IPS DF 6.9 (cell line): ENCODE measurements at regions not wholly inside any gene's neighbourhood (a gene's known extent, or its start where the extent isn't known, plus 50 kb on each side); places are given as distances from the start of the nearest gene placed in this dataset.
A peak's percentile ranks its signal among the peaks of the same experiment; 100 is the strongest.

Source experiments
- DNase-seq: peaks from one replicate; pipeline ENCODE4 v3.0.0-alpha.2; 2013; ENCODE audit warnings: low read depth, low spot score
- H3K27ac ChIP-seq: one replicate; pipeline ENCODE4 v1.5.1; 2013; ENCODE audit warnings: low read length, control low read depth
- H3K27me3 ChIP-seq: 2 replicates; pipeline ENCODE4 v1.6.1; 2013; ENCODE audit warnings: mild to moderate bottlenecking, low read length; ENCODE audit not compliant: control insufficient read depth, insufficient read depth
- H3K36me3 ChIP-seq: 2 replicates; pipeline ENCODE4 v1.6.1; 2013; ENCODE audit warnings: low read length; ENCODE audit not compliant: control insufficient read depth, insufficient read depth
- H3K4me1 ChIP-seq: 2 replicates; pipeline ENCODE4 v1.6.1; 2013; ENCODE audit warnings: low read length; ENCODE audit not compliant: control insufficient read depth, insufficient read depth
- H3K4me3 ChIP-seq: 2 replicates; pipeline ENCODE4 v1.5.1; 2013; ENCODE audit warnings: mild to moderate bottlenecking, low read length
- H3K9me3 ChIP-seq: 2 replicates; pipeline ENCODE4 v1.6.1; 2013; ENCODE audit warnings: low read length, inconsistent platforms; ENCODE audit not compliant: control insufficient read depth, insufficient read depth
- WGBS: extraction: QIAGEN DNeasy Blood & Tissue Kit; methylation state at CpG from one replicate; pipeline ENCODE4 v1.1.7; 2013; ENCODE audit warnings: mixed read lengths, missing lambda C conversion rate; ENCODE audit not compliant: insufficient read length, insufficient coverage; 5-methylcytosine and 5-hydroxymethylcytosine counted together

- Histone ChIP-seq H3K4me1 (no peaks in the 10 kb centered on the region), H3K36me3 (no peaks in the 10 kb centered on the region), H3K27me3 (no peaks in the 10 kb centered on the region), H3K27ac (no peak overlapping the region), H3K4me3 (no peak overlapping the region), H3K9me3 (no peaks in the 10 kb centered on the region)
- DNase-seq = no peak
- no CpG with 5 or more reads among the region's 3 CpGs for WGBS
Observed at GRCh38 chr12:25725470-25725869, 172.4 kb upstream of the LMNTD1 start.

GRCh38 chr12:25725931-25726330, 172.8 kb upstream of the LMNTD1 start:
- Histone ChIP-seq H3K4me1 (no peaks in the 10 kb centered on the region), H3K9me3 (no peaks in the 10 kb centered on the region), H3K4me3 (no peak overlapping the region), H3K27ac (no peak overlapping the region), H3K36me3 (no peaks in the 10 kb centered on the region), H3K27me3 (no peaks in the 10 kb centered on the region)
- WGBS = no CpG with 5 or more reads among the region's 1 CpG
- no peak for DNase-seq

- DNase-seq = no peak
- H3K36me3 ChIP-seq = no peaks in the 10 kb centered on the region
- no peaks in the 10 kb centered on the region for H3K27me3 ChIP-seq
- no peak overlapping the region for H3K4me3 ChIP-seq
- H3K4me1 ChIP-seq = no peaks in the 10 kb centered on the region
- no CpG with 5 or more reads among the region's 2 CpGs for WGBS
- no peaks in the 10 kb centered on the region for H3K9me3 ChIP-seq
- H3K27ac ChIP-seq = no peak overlapping the region
Observed at GRCh38 chr12:25728056-25728595, 175.0 kb upstream of the LMNTD1 start.

GRCh38 chr12:25730489-25731349, 177.6 kb upstream of the LMNTD1 start:
- Histone ChIP-seq H3K27ac (no peak overlapping the region), H3K4me3 (no peak overlapping the region), H3K9me3 (no peaks in the 10 kb centered on the region), H3K27me3 (no peaks in the 10 kb centered on the region), H3K36me3 (no peaks in the 10 kb centered on the region), H3K4me1 (no peaks in the 10 kb centered on the region)
- DNase-seq = peak; percentile 5
- no CpG with 5 or more reads among the region's 5 CpGs for WGBS

GRCh38 chr12:25733541-25733940, 180.5 kb upstream of the LMNTD1 start:
- no peaks in the 10 kb centered on the region for H3K27me3 ChIP-seq
- H3K4me1 ChIP-seq = no peaks in the 10 kb centered on the region
- H3K9me3 ChIP-seq = no peaks in the 10 kb centered on the region
- no peaks in the 10 kb centered on the region for H3K36me3 ChIP-seq
- no peak overlapping the region for H3K4me3 ChIP-seq
- no CpG with 5 or more reads among the region's 1 CpG for WGBS
- no peak for DNase-seq
- H3K27ac ChIP-seq = no peak overlapping the region

GRCh38 chr12:25734529-25735180, 181.6 kb upstream of the LMNTD1 start:
- no peak for DNase-seq
- H3K27ac ChIP-seq = no peak overlapping the region
- WGBS = no CpG with 5 or more reads among the region's 1 CpG

GRCh38 chr12:25740617-25741016, 187.5 kb upstream of the LMNTD1 start:
- no peaks in the 10 kb centered on the region for H3K36me3 ChIP-seq
- H3K9me3 ChIP-seq = no peaks in the 10 kb centered on the region
- WGBS = no CpG with 5 or more reads among the region's 1 CpG
- no peaks in the 10 kb centered on the region for H3K27me3 ChIP-seq
- DNase-seq = no peak
- no peak overlapping the region for H3K27ac ChIP-seq
- no peaks in the 10 kb centered on the region; the same call in 1 of the 2 replicates for H3K4me1 ChIP-seq
- no peak overlapping the region for H3K4me3 ChIP-seq

More at GRCh38 chr12:25734529-25735180, 181.6 kb upstream of the LMNTD1 start:
- Histone ChIP-seq H3K27me3 (no peaks in the 10 kb centered on the region), H3K4me3 (no peak overlapping the region), H3K36me3 (no peaks in the 10 kb centered on the region), H3K9me3 (no peaks in the 10 kb centered on the region), H3K4me1 (no peaks in the 10 kb centered on the region)

GRCh38 chr12:25741917-25742316, 188.8 kb upstream of the LMNTD1 start:
- Histone ChIP-seq H3K27me3 (no peaks in the 10 kb centered on the region), H3K4me1 (no peaks in the 10 kb centered on the region; the same call in 1 of the 2 replicates), H3K9me3 (no peaks in the 10 kb centered on the region), H3K36me3 (no peaks in the 10 kb centered on the region), H3K27ac (no peak overlapping the region), H3K4me3 (no peak overlapping the region)
- DNase-seq = no peak
- no CpG with 5 or more reads among the region's 1 CpG for WGBS

- DNase-seq = no peak
- Histone ChIP-seq H3K9me3 (no peaks in the 10 kb centered on the region), H3K4me3 (no peak overlapping the region), H3K36me3 (no peaks in the 10 kb centered on the region), H3K27me3 (no peaks in the 10 kb centered on the region), H3K4me1 (no peaks in the 10 kb centered on the region; the same call in 1 of the 2 replicates), H3K27ac (no peak overlapping the region)
- 100% methylated on average over 1 of the region's 5 CpGs for WGBS
Observed at GRCh38 chr12:25743679-25744215, 190.7 kb upstream of the LMNTD1 start.

GRCh38 chr12:25744313-25744712, 191.2 kb upstream of the LMNTD1 start:
- Histone ChIP-seq H3K36me3 (no peaks in the 10 kb centered on the region), H3K27ac (no peak overlapping the region), H3K4me3 (no peak overlapping the region), H3K9me3 (no peaks in the 10 kb centered on the region), H3K4me1 (no peaks in the 10 kb centered on the region; the same call in 1 of the 2 replicates), H3K27me3 (no peaks in the 10 kb centered on the region)
- DNase-seq = no peak
- WGBS = no CpG with 5 or more reads among the region's 4 CpGs
